Left hindlimb (tissue), 1 donor: ENCODE measurements at regions not wholly inside any gene's neighbourhood (a gene's known extent, or its start where the extent isn't known, plus 50 kb on each side); places are given as distances from the start of the nearest gene placed in this dataset.

ENCODE experiments used
- DNase-seq: peaks from one replicate; pipeline ENCODE4 v3.0.0-alpha.2; 2018

DNA sequence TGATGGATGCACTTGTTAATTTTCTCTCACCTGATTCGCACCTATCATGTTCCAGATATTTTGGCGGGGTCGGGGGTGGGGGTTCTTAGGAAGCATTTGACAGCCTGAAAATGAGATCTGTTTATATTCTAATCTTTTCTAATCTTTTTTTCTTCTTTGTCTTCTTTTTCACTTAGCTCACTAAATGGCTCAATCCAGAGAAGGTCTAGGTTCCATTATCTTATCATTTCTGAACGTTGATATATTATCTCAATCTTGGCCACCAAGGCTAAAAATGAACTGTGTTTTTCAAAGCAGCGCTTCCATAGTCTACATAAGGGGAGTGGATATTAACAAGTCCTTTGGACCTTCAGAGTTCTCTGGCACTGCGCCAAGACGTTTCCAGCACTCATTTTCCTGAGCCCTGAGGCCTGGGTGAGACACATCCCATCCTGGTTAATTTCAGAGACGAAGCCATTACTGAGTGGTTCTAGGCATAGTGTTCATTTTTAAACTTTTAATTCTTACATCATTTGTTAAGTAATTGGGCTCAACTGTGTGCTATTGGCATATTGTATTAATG, 229.0 kb downstream of the SOX11 start:
- DNase-seq = no peak

DNA sequence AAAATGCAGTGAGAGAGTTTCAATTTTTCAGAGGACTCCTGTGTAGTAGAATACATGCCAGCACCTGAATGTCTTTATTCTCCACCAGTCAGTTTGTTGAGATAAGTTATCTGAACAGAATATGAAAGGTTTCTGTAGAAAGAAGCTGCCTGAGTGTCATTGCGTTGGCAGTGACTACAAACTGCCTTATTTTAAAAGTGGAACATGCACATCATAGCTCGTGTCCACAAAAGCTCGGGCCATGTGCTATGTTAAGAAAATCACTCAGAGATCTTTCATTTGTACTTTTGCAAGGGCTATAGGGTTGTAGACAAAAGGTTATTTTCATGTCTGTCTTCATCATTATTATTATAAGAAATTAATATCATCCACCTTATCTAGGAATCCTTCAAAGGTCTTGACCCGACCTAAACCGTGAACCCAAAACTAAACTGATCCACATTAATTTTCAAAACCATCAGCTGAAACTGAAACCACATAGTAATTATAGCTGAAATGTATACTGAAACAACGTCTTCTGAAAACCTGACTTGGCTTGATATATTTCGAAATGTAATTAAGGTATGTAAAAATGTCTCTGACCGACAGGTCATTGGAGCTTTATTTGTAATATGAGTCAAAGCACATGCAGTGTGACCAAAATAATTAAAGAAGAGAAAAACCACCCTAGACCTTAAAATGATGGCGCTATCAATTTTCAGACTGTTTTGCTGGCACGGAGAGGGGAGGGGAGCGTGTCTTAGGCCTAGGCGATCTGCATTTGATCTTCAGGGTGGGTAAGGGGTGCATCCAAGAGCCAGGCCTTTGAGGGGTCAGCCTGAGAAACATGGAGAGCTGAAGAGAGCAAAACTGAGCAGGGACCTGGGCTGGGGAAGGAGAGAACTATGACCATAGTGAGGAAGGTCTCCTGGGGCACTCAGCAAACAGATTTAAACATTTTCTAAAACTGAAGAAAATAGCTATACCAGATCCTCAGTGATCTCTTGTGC, 232.1 kb downstream of the SOX11 start:
- no peak for DNase-seq

DNA sequence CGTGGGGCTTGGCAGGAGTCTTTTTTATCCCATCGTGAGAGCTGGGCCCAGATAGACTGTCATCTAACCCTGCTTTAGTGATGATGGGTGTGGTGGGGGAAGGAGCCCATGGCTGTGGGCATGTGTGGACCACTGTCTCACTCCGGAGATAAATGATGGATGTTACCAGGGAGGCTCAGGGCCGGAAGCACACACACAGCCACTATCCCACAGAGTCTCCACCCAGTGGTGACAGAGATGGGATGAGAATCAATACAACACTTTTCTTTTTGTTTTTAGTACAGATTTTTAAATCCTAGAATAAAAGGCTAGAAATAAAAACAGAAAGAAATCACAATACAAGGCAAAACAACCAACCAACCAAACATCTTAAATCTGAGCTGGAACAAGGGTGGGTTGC, 233.4 kb downstream of the SOX11 start:
- DNase-seq = no peak

DNA sequence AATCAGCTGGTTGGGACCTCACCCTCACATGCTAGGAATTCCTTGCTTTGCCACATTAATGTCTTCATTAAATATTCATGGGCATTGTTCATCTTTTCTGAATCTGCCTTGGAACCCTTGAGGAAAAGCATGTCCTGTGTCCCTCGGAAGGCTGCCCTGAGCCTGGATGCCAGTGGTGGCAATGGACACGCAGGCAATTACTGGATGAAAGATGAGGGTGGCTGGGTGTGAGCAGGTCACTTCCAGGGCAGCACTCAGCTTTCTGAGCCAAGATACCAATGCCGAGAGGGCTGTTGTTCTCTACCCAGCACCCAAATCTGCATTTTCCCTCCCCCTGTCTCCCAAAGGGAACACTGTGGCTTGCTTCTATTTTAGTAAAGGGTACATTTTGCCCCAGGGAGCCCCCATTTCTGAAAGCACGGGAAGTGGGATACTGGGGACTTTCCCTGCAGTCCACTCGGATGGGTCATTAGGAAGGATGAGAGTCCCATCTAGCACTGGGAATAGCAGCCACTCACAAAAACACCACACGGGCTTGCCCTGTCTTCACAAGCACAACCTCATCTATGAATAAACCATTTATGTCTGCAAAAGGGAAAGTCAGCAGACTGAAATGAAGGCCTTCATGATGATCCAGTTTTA, 234.8 kb downstream of the SOX11 start:
- DNase-seq = no peak

DNA sequence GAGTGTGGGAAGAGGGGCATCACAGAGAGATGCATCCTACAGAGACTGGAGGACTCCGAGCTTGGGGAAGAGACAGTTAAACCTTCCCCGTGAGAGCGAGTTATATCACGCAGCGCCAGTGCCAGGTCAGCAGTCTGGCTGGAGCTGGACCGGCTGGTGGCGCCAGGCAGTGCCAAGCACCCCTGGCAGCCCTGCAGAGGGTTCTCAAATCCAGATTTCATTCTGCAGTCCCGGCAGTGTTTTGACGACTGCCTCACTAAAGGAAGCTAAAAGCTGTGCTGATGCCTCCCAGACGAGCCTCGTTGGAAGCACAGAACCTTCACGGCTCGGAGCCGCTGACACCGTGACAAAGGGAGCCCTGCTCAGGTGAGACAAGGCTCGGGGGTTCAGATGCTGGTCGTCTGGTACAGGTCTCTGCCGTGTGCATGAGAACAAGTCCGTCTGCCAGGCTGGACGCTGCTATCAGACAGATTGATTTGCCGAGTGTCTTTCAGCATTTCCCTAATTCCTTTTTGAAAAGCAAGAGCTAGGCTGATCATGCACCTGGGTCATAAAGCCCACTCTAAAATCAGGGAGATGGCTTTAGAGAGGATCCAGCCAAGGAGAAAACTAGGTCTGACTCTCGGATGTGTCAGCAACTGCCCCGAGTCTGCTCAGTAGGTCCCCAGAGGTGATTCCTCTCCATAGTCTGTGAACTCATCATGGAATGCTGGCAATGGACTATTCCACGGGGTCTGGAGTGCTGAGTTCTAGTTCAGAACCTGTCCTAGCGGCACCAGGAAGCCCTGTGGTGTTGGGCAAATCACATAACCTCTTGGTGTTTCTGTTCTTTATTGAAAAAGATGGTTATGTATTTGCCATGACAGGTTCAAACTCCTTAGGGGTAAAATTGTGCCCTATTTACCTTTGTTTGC, 240.6 kb downstream of the SOX11 start:
- peak; percentile 58 for DNase-seq

DNA sequence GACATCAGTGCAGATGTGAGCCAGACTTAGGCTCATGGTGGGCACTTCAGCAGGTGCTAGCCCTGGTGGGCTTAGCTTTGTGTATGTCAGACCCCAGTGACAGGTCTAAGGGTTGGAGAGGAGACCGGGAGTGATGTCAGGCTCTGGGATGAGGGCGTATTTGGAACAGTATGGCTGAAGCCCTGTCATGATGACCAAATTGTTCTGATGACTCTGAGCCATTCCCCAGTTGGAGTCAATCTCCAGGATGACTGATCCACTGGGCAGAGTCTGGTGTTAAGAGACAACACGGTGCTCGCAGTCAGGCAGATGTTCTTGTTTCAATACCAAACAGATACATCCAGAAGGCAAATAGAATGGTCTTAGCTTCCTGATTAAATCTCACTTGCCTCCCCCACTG, 241.5 kb downstream of the SOX11 start:
- DNase-seq = no peak

DNA sequence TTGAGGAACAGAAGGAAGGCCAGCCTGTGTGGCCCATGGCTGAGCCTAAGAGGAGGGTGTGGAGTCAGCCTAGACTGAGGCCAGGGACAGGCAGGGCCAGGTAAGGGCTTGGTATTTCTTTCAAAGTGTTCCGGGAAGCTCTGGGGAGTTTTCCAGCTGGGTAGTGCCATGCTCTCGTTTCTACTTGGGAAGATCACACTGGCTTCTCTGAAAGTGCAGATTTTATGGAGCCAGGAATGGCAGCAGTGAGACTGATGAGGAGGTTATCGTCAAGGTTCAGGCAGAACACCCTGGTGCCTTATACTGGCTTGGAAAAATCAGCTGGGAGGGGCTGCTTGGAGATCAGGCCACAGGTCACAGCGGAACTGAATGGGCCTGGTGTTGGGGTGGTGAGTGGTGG, 245.1 kb downstream of the SOX11 start:
- no peak for DNase-seq

DNA sequence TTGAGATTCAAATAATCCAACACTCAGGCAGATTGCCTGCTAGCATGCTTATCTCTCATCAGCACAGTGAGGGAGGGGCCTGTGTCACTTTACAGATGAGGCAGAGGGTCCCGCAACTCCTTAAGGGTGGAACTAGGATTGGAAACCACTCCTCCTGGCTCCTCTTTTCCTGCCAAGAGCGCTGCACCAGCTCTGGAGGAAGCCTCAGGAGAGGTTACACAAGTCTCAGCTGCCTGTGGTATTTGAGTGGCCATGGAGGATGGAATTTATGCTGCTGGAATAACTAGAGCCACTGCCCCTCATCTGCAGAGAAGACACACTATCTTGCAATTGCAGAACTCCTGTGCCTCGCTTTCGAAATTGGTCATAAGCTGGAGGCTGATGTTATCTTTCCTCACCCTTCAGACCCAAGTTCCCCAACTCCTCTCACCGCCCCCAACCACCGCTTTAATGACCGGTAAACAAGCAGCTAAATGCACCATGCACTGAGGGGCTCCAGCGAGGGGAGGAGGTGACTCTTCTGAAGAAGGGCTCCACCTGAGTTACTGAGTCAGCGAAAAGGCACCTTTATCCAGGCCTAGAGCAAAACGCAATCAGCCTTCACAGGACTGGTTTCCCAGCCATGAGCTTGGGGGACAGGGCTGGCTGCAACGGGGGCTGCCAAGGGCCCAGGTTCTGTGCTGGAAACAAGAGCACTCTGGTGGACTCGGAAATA, 245.8 kb downstream of the SOX11 start:
- DNase-seq = no peak

DNA sequence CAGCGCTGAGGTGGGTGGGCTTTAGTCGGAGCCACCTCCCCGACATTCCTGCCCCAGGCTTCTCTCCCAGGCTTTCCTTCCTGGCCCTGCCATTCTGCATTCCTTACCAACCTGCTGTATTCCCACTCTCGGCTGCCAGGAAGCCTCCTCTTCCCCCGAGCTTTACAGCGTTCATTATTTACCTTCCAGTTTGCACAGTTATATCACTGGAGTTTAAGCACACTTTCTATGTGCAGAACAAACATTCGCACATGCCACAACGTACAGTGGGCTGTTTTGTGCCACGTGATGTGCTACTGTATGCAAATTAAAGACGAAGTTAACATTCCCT, 246.3 kb downstream of the SOX11 start:
- DNase-seq = no peak

DNA sequence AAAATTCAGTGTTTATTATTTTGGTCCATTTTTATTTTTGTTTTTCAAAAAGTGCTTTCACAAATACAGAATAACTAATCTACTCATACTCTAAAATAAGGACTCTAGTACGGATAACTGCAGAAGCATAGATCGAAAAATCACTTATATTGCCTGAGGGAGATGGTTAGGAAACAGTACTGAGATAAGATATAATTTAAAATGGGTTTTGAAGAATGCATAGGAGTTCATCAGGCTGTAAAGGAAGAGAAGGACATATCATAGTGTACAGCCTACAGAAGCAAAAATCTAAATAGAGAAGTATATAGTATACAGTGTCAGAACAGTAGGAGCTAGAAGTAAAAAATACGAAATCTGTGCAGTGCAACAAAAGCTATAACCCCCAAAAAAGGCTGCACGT, 247.4 kb downstream of the SOX11 start:
- no peak for DNase-seq

DNA sequence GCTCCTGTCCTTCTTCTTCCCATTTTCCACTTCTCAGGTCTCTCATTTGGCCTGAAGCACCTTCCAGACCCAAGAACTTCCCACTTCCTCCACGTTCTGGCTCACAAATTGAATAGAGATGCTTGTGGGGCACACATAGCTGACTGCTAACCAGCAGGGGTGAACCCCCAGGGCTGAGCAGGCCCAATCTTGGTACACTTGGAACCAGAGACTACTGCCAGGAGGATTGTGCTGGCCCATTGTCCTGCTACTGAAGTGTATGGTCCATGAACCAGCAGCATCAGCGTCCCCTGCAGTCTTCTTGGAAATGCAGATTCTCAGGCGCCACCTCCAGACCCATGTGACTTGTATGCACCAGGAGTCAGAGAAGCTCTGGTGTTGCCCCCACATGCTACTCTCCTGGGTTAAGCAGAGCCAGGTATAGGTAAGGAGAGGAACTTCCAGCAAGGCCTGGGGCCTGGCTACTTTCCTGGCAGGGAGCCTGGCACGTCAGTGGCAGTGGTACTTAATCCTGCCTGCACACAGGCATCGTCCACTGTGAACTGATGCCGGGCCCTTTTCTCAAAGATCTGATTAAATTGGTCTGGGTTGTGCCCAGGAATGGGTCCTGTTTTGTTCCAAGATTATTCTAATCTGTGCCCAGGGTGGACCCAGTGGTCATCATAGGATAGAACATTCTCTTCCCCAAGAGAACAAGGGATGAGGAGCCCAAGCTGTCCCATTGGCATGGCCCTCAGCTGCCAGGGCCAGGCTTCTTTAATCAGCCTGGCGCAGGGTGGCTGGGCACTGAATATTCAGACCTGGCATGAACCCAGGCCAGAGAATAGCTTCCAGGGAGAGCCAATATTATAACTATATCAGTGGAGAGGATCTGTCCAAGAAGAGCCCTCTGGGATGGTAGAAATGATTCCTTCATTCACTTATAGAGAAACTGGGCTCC, 248.7 kb downstream of the SOX11 start:
- DNase-seq = no peak

DNA sequence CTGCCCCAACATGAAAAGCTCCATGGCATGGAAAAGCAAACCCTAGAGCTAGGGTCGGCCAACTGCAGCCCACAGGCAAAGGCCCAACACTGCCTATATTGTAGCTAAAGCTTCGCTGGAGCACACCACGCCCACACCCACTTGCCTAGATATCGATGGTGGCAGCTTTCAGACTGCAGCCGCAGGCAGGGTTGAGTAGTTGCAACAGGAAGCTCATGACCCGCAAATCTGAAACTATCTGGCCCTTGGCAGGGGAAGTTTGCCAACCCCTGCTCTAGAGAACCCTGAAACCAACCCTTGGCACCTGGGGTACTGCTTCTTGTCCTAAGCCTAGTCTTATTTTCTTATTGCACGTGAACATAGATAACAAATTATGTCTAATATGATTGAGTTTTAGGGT, 250.0 kb downstream of the SOX11 start:
- no peak for DNase-seq

DNA sequence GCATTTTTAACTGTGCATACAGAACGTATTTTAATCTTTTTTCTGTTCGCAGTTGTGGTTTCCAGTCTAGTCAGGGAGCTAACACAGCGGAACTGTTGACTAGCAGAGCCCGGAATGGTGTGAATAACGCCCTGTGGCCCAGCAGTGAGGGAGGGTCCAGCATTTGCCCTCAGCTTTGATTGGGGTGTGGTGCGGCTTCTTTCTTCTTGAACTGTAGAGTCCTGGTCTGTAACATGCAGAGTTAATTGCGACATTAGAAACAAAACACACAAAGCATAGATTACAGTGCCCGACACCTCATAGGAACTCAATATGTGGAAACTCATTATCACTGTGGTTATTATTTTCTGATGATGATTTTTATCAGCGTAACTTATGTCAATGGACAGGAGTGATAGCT, 253.6 kb downstream of the SOX11 start:
- DNase-seq = no peak

DNA sequence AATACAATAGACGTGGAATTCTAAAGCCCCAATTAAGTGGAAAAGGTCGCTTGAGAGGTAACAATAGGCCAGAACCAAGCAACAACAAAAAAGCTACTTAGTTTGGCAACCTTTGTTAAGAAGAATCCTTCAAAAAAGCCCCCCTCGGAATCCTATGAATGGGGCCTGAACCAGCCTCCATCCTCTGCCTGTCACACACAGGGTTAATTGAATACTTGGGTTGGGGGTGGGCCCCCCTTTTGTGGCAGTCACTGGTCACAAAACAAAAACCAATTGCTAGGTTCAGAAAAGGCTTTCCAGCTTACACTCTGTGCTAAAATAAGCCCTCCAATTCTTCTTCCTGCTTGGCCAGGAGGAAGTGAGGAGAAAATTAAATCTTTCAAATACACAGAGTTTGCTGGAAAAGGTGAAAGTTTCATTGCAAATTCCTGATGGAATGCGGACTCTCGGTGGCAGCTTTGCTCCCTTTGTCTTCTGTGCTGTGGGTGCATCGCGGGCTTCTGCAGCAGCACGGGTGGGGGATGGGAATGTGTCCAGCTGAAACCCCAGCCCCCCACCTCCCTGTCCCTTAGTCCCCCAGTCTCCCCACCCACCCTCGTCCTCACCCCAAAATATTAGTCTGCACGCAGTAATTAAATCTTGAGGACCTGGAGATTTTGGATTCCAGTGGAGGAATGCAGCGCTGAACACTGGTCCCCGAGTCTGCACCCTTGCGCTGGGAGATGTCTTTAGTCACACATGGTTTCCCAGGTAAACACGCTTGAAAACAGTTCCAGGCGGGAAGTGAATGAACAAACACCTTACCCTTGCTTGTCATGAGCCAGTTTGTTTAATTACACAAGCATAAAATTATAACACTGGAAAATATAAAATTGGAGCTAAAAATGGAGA, 254.3 kb downstream of the SOX11 start:
- no peak for DNase-seq

DNA sequence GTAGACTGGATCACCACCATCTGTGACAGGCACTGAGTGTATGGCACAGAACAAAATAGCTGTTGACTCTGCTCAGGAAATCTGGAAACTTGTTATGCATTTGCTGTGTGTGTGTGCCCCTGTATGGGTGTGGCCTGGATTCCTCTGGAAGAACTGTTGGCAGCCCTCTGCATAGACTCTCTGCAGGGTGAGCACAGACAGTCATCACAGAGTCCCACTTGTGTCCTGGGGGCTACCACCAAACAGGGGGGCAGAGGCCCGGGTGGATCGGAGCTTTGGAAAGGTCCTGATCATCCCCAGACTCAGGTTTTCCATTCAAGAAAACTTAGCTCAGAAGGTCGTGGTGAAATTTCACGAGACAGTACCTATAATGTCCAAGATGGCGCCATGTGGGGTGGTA, 258.6 kb downstream of the SOX11 start:
- no peak for DNase-seq

DNA sequence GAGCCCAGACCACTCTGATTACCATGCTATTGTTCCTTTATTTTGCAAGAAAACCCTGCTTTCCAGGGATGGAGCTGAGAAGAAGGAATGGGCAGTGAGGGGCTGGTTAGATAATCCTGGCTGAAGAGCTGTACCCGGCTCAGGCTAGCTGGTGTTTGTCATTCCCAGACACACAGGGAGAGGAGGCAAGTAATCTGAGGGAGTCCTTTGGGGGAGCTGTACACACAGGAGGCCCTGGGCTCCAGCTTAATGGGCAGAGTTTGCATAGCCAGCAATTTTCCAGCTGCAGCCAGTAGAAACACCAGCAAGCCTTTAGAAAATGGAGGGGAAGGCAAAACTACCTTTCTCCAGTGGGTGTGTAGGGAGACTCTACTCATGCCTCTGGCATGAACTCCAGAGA, 259.3 kb downstream of the SOX11 start:
- DNase-seq = no peak

DNA sequence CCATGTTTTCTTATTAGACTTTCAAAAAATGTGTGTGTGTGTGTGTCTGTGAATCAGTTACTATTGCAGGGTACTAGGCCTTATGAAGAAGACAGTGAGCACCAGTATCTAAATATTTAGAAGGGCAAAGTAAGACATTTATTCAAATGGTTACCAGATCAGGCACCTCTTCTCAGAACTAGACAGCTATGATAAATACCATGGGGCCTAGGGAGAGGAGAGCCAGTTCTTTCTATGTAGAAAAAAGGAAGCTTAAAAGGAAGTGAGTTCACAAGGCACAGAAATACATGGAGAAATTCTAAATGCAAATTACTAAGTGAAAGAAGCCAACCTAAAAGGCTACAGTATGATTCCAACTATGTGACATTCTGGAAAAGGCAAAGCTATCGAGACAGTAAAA, 261.3 kb downstream of the SOX11 start:
- no peak for DNase-seq

DNA sequence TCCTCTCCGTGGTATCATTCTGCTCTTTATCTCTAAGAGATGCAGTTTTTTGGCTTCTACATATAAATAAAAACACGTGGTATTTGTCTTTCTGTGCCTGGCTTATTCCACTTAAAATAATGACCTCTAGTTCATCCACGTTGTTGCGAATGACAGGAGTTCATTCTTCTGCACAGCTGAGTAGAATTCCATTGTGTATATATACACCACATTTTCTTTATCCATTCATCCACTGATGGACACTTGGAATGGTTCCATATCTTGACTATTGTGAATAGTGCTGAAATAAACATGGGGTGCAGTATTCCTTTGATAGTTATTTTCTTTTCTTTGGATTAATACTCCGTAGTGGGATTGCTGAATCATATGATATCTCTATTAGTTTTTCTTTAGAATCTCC, 262.3 kb downstream of the SOX11 start:
- DNase-seq = no peak

DNA sequence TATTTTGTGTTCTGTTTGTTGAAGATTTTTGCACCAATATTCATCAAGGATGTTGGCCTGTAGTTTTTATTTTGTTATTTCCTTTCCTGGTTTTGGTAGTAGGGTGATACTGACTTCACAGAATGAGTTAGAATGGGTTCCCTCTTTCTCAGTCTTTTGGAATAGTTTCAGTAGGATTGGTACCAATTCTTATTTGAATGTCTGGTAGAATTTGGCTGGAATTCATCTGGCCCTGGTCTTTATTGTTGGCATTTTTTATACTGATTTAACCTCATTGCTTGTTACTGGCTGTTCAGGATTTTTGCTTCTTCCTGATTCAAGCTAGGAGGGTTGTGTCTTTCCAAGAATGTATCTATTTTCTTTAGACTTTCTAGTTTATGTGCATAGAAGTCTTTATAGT, 263.7 kb downstream of the SOX11 start:
- no peak for DNase-seq
